ENCODE measurements at regions not wholly inside any gene's neighbourhood (a gene's known extent, or its start where the extent isn't known, plus 50 kb on each side); places are given as distances from the start of the nearest gene placed in this dataset.

GRCh38 chr18:38557006-38557405 lies 991.4 kb upstream of the CELF4 start:
- ChIA-PET POLR2A (ENCODE audit: partially characterized antibody) (no interaction called here), CTCF (ENCODE audit: partially characterized antibody) (no interaction called here)
- no peaks in the 10 kb centered on the region for H3K36me3 ChIP-seq (ENCODE audit: insufficient read depth, low read length)
- Mint-ChIP-seq H3K4me1 (no peaks in the 10 kb centered on the region), H3K9me3 (peaks cover 0 to 4% (median 2%) of the 10 kb centered on the region in 8 donors), H3K36me3 (no peaks in the 10 kb centered on the region), H3K27me3 (no peaks in the 10 kb centered on the region), H3K4me3 (no peak overlapping the region), H3K27ac (no peak overlapping the region)
- no peaks in the 10 kb centered on the region for H3K27me3 ChIP-seq (ENCODE audit: insufficient read depth, low read length)
- no peak overlapping the region for H3K27ac ChIP-seq (ENCODE audit: low read depth, low read length)
- intact Hi-C loops (cut with micrococcal nuclease), result no loop called here
- H3K4me1 ChIP-seq (ENCODE audit: insufficient read depth, low read length), result no peaks in the 10 kb centered on the region
- H3K4me3 ChIP-seq (ENCODE audit: low read length in 2 of 2), result no peak overlapping the region
- no peaks in the 10 kb centered on the region for H3K9me3 ChIP-seq (ENCODE audit: control insufficient read depth in 1 of 2, low read length in 2 of 2)
- no peak for DNase-seq

GRCh38 chr18:38552732-38553321 lies 987.2 kb upstream of the CELF4 start:
- no peaks in the 10 kb centered on the region for H3K4me1 ChIP-seq (ENCODE audit: insufficient read depth, low read length)
- H3K4me1 Mint-ChIP-seq, result no peaks in the 10 kb centered on the region
- no peaks in the 10 kb centered on the region for H3K36me3 Mint-ChIP-seq
- H3K9me3 ChIP-seq (ENCODE audit: control insufficient read depth in 1 of 2, low read length in 2 of 2), result no peaks in the 10 kb centered on the region
- no peak overlapping the region for H3K4me3 ChIP-seq (ENCODE audit: low read length in 2 of 2)
- CTCF ChIA-PET (ENCODE audit: partially characterized antibody), result no interaction called here
- no peaks in the 10 kb centered on the region for H3K27me3 Mint-ChIP-seq
- intact Hi-C loops (cut with micrococcal nuclease), result no loop called here
- H3K27ac Mint-ChIP-seq, result no peak overlapping the region
- no peaks in the 10 kb centered on the region for H3K36me3 ChIP-seq (ENCODE audit: insufficient read depth, low read length)
- no peak overlapping the region for H3K4me3 Mint-ChIP-seq
- DNase-seq, result no peak
- no peak overlapping the region for H3K27ac ChIP-seq (ENCODE audit: low read depth, low read length)
- H3K27me3 ChIP-seq (ENCODE audit: insufficient read depth, low read length), result no peaks in the 10 kb centered on the region
- H3K9me3 Mint-ChIP-seq, result peaks cover 0 to 5% (median 1%) of the 10 kb centered on the region in 8 donors
- POLR2A ChIA-PET (ENCODE audit: partially characterized antibody), result no interaction called here

- Mint-ChIP-seq H3K4me3 (no peak overlapping the region), H3K27ac (no peak overlapping the region), H3K27me3 (no peaks in the 10 kb centered on the region), H3K36me3 (no peaks in the 10 kb centered on the region), H3K9me3 (peaks cover 0 to 6% (median 0%) of the 10 kb centered on the region in 8 donors), H3K4me1 (no peaks in the 10 kb centered on the region)
- Histone ChIP-seq H3K36me3 (ENCODE audit: insufficient read depth, low read length) (no peaks in the 10 kb centered on the region), H3K4me1 (ENCODE audit: insufficient read depth, low read length) (no peaks in the 10 kb centered on the region), H3K27me3 (ENCODE audit: insufficient read depth, low read length) (no peaks in the 10 kb centered on the region), H3K4me3 (ENCODE audit: low read length in 2 of 2) (no peak overlapping the region), H3K27ac (ENCODE audit: low read depth, low read length) (no peak overlapping the region), H3K9me3 (ENCODE audit: control insufficient read depth in 1 of 2, low read length in 2 of 2) (no peaks in the 10 kb centered on the region)
- ChIA-PET POLR2A (ENCODE audit: partially characterized antibody) (no interaction called here), CTCF (ENCODE audit: partially characterized antibody) (no interaction called here)
- no peak for DNase-seq
- intact Hi-C loops (cut with micrococcal nuclease), result no loop called here
Observed at GRCh38 chr18:38551881-38552280, 986.3 kb upstream of the CELF4 start.

- intact Hi-C loops (cut with micrococcal nuclease), result no loop called here
- no peaks in the 10 kb centered on the region for H3K9me3 ChIP-seq (ENCODE audit: control insufficient read depth in 1 of 2, low read length in 2 of 2)
- H3K9me3 Mint-ChIP-seq, result peaks cover 0 to 4% (median 3%) of the 10 kb centered on the region in 8 donors
- no peaks in the 10 kb centered on the region for H3K36me3 Mint-ChIP-seq
- ChIA-PET POLR2A (ENCODE audit: partially characterized antibody) (no interaction called here), CTCF (ENCODE audit: partially characterized antibody) (interaction anchor here (0.6 kb wide), 1 partner anchor 332 kb away, joined by 3 read pairs; no protein-coding TSS in a partner anchor)
- H3K27ac Mint-ChIP-seq, result no peak overlapping the region
- no peaks in the 10 kb centered on the region for H3K27me3 Mint-ChIP-seq
- H3K36me3 ChIP-seq (ENCODE audit: insufficient read depth, low read length), result no peaks in the 10 kb centered on the region
- H3K4me3 ChIP-seq (ENCODE audit: low read length in 2 of 2), result no peak overlapping the region
- no peaks in the 10 kb centered on the region for H3K27me3 ChIP-seq (ENCODE audit: insufficient read depth, low read length)
- H3K27ac ChIP-seq (ENCODE audit: low read depth, low read length), result no peak overlapping the region
- H3K4me3 Mint-ChIP-seq, result no peak overlapping the region
- DNase-seq, result peak in 4 of 5 donors; percentile 9 to 25 (median 16)
- H3K4me1 ChIP-seq (ENCODE audit: insufficient read depth, low read length), result no peaks in the 10 kb centered on the region
- H3K4me1 Mint-ChIP-seq, result peaks cover 0 to 5% (median under 1%) of the 10 kb centered on the region in 4 donors
Observed at GRCh38 chr18:38545071-38545470, 979.5 kb upstream of the CELF4 start.

- H3K27me3 ChIP-seq (ENCODE audit: insufficient read depth, low read length), result no peaks in the 10 kb centered on the region
- H3K4me3 ChIP-seq (ENCODE audit: low read length in 2 of 2), result no peak overlapping the region
- H3K36me3 ChIP-seq (ENCODE audit: insufficient read depth, low read length), result no peaks in the 10 kb centered on the region
- intact Hi-C loops (cut with micrococcal nuclease), result no loop called here
- DNase-seq, result no peak
- ChIA-PET POLR2A (ENCODE audit: partially characterized antibody) (no interaction called here), CTCF (ENCODE audit: partially characterized antibody) (no interaction called here)
- Mint-ChIP-seq H3K27me3 (no peaks in the 10 kb centered on the region), H3K4me3 (no peak overlapping the region), H3K4me1 (no peaks in the 10 kb centered on the region), H3K36me3 (no peaks in the 10 kb centered on the region), H3K27ac (no peak overlapping the region), H3K9me3 (peaks cover 0 to 12% (median 6%) of the 10 kb centered on the region in 8 donors)
- no peaks in the 10 kb centered on the region for H3K4me1 ChIP-seq (ENCODE audit: insufficient read depth, low read length)
- H3K27ac ChIP-seq (ENCODE audit: low read depth, low read length), result no peak overlapping the region
- no peaks in the 10 kb centered on the region for H3K9me3 ChIP-seq (ENCODE audit: control insufficient read depth in 1 of 2, low read length in 2 of 2)
Observed at GRCh38 chr18:38539856-38540255, 974.3 kb upstream of the CELF4 start.

GRCh38 chr18:38539371-38539770 lies 973.8 kb upstream of the CELF4 start:
- H3K4me3 Mint-ChIP-seq, result no peak overlapping the region
- peaks cover 0 to 12% (median 6%) of the 10 kb centered on the region in 8 donors for H3K9me3 Mint-ChIP-seq
- H3K36me3 Mint-ChIP-seq, result no peaks in the 10 kb centered on the region
- Histone ChIP-seq H3K9me3 (ENCODE audit: control insufficient read depth in 1 of 2, low read length in 2 of 2) (no peaks in the 10 kb centered on the region), H3K4me3 (ENCODE audit: low read length in 2 of 2) (no peak overlapping the region), H3K36me3 (ENCODE audit: insufficient read depth, low read length) (no peaks in the 10 kb centered on the region), H3K27me3 (ENCODE audit: insufficient read depth, low read length) (no peaks in the 10 kb centered on the region), H3K27ac (ENCODE audit: low read depth, low read length) (no peak overlapping the region), H3K4me1 (ENCODE audit: insufficient read depth, low read length) (no peaks in the 10 kb centered on the region)
- H3K27me3 Mint-ChIP-seq, result no peaks in the 10 kb centered on the region
- ChIA-PET POLR2A (ENCODE audit: partially characterized antibody) (no interaction called here), CTCF (ENCODE audit: partially characterized antibody) (no interaction called here)
- no peaks in the 10 kb centered on the region for H3K4me1 Mint-ChIP-seq
- DNase-seq, result no peak
- H3K27ac Mint-ChIP-seq, result no peak overlapping the region
- intact Hi-C loops (cut with micrococcal nuclease), result no loop called here

- CTCF ChIA-PET (ENCODE audit: partially characterized antibody), result no interaction called here
- Mint-ChIP-seq H3K9me3 (peaks cover 2 to 23% (median 13%) of the 10 kb centered on the region in 8 donors), H3K36me3 (no peaks in the 10 kb centered on the region), H3K4me1 (no peaks in the 10 kb centered on the region), H3K27me3 (no peaks in the 10 kb centered on the region), H3K27ac (no peak overlapping the region), H3K4me3 (no peak overlapping the region)
- no peaks in the 10 kb centered on the region for H3K4me1 ChIP-seq (ENCODE audit: insufficient read depth, low read length)
- DNase-seq, result no peak
- POLR2A ChIA-PET (ENCODE audit: partially characterized antibody), result no interaction called here
- H3K9me3 ChIP-seq (ENCODE audit: control insufficient read depth in 1 of 2, low read length in 2 of 2), result no peaks in the 10 kb centered on the region
- intact Hi-C loops (cut with micrococcal nuclease), result no loop called here
- H3K4me3 ChIP-seq (ENCODE audit: low read length in 2 of 2), result no peak overlapping the region
- no peaks in the 10 kb centered on the region for H3K27me3 ChIP-seq (ENCODE audit: insufficient read depth, low read length)
- H3K36me3 ChIP-seq (ENCODE audit: insufficient read depth, low read length), result no peaks in the 10 kb centered on the region
- H3K27ac ChIP-seq (ENCODE audit: low read depth, low read length), result no peak overlapping the region
Observed at GRCh38 chr18:38534073-38534472, 968.5 kb upstream of the CELF4 start.

GRCh38 chr18:38526922-38527321 lies 961.3 kb upstream of the CELF4 start:
- Mint-ChIP-seq H3K4me1 (no peaks in the 10 kb centered on the region), H3K27ac (no peak overlapping the region), H3K9me3 (peaks cover 0 to 3% (median 0%) of the 10 kb centered on the region in 8 donors), H3K27me3 (no peaks in the 10 kb centered on the region), H3K36me3 (no peaks in the 10 kb centered on the region), H3K4me3 (no peak overlapping the region)
- intact Hi-C loops (cut with micrococcal nuclease), result no loop called here
- POLR2A ChIA-PET (ENCODE audit: partially characterized antibody), result no interaction called here
- CTCF ChIA-PET (ENCODE audit: partially characterized antibody), result no interaction called here
- Histone ChIP-seq H3K27ac (ENCODE audit: low read depth, low read length) (no peak overlapping the region), H3K36me3 (ENCODE audit: insufficient read depth, low read length) (no peaks in the 10 kb centered on the region), H3K27me3 (ENCODE audit: insufficient read depth, low read length) (no peaks in the 10 kb centered on the region), H3K4me3 (ENCODE audit: low read length in 2 of 2) (no peak overlapping the region), H3K4me1 (ENCODE audit: insufficient read depth, low read length) (no peaks in the 10 kb centered on the region), H3K9me3 (ENCODE audit: control insufficient read depth in 1 of 2, low read length in 2 of 2) (no peaks in the 10 kb centered on the region)
- DNase-seq, result no peak

All from CD4-positive, alpha-beta memory T cell (primary cell).